Calu3 (cell line): ENCODE measurements at regions not wholly inside any gene's neighbourhood (a gene's known extent, or its start where the extent isn't known, plus 50 kb on each side); places are given as distances from the start of the nearest gene placed in this dataset.

Experiments
- BruUV-seq: library from RNA; stranded (reverse); fragments of 400-500 nt; replicated peaks from 2 replicates; lab custom pipeline; 2021; lab: Mats Ljungman, UMichigan
- CTCF ChIA-PET: fragments of 300-600 bp; sonication (Branson Sonifier 250); formaldehyde crosslinking; loops from one replicate; lab custom pipeline; 2022; ENCODE audit warnings: antibody characterized with exemption; lab: Charles Lee
- DNase-seq: peaks from one replicate; pipeline ENCODE4 v3.0.0; 2022
- H3K27ac Mint-ChIP-seq: one replicate; pipeline ENCODE4 v1.8.0; 2022; ENCODE audit warnings: mixed read lengths; ENCODE audit not compliant: unreplicated experiment
- H3K27me3 Mint-ChIP-seq: one replicate; pipeline ENCODE4 v1.8.0; 2022; ENCODE audit warnings: mixed read lengths; ENCODE audit not compliant: unreplicated experiment
- H3K36me3 Mint-ChIP-seq: one replicate; pipeline ENCODE4 v1.8.0; 2022; ENCODE audit warnings: mild to moderate bottlenecking, moderate library complexity, mixed read lengths; ENCODE audit not compliant: insufficient read depth, unreplicated experiment
- H3K4me1 Mint-ChIP-seq: one replicate; pipeline ENCODE4 v1.8.0; 2022; ENCODE audit warnings: mild to moderate bottlenecking, low read depth, mixed read lengths; ENCODE audit not compliant: unreplicated experiment
- H3K4me3 Mint-ChIP-seq: one replicate; pipeline ENCODE4 v1.8.0; 2022; ENCODE audit warnings: mild to moderate bottlenecking, low read depth, moderate library complexity, mixed read lengths; ENCODE audit not compliant: unreplicated experiment
- H3K9me3 Mint-ChIP-seq: one replicate; pipeline ENCODE4 v1.8.0; 2022; ENCODE audit warnings: low read depth, mixed read lengths; ENCODE audit not compliant: unreplicated experiment
- intact Hi-C: fragments of 100-400 bp; cut with micrococcal nuclease; formaldehyde crosslinking; loops from one replicate; pipeline ENCODE4 v1.10.0; 2022; ENCODE audit not compliant: unreplicated experiment
- TF ChIP-seq, protein P1 (sequence below): fragments of 200-600 bp; IDR thresholded peaks from one replicate; pipeline ENCODE4 v1.8.0; 2022; ENCODE audit warnings: antibody characterized with exemption; ENCODE audit not compliant: unreplicated experiment

DNA sequence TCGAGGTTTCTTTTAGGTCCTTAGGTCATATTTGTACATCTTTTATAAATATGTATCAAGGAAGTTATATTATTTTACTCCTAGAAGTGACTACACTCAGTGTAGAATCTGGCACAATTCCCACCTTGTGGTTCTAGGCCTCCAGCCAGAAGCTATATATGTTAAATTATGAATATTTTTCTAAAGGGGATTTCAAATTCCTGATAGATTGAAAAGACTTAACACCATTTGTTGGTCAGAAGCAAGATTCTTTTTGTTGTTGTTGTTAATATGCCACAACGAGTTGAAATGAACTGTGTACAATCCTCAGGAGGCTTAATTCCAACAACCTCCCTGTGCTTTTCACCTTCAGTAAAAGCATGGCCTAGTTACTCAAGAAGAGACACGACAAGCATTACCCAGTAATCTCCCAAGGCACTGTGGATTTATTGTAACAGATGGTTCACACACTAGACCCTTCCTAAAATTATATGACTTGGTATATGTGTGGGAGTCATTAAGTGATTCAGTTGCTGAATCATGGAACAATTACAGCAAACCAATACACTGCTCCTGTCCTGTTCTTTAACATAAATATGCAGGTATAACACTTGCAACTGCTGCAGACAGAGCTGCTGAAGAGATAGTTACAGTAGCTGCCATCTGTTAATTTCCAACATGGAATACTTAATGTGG, 964.4 kb upstream of the GOT2 start:
- DNase-seq: no peak
- no peak overlapping the region for H3K27ac Mint-ChIP-seq
- TF ChIP-seq, protein P1, sequence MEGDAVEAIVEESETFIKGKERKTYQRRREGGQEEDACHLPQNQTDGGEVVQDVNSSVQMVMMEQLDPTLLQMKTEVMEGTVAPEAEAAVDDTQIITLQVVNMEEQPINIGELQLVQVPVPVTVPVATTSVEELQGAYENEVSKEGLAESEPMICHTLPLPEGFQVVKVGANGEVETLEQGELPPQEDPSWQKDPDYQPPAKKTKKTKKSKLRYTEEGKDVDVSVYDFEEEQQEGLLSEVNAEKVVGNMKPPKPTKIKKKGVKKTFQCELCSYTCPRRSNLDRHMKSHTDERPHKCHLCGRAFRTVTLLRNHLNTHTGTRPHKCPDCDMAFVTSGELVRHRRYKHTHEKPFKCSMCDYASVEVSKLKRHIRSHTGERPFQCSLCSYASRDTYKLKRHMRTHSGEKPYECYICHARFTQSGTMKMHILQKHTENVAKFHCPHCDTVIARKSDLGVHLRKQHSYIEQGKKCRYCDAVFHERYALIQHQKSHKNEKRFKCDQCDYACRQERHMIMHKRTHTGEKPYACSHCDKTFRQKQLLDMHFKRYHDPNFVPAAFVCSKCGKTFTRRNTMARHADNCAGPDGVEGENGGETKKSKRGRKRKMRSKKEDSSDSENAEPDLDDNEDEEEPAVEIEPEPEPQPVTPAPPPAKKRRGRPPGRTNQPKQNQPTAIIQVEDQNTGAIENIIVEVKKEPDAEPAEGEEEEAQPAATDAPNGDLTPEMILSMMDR: no peak
- H3K36me3 Mint-ChIP-seq: no peaks in the 10 kb centered on the region
- BruUV-seq: no TSS peak
- H3K4me3 Mint-ChIP-seq: no peak overlapping the region
- intact Hi-C loops: no loop called here
- peaks cover 5% of the 10 kb centered on the region for H3K9me3 Mint-ChIP-seq
- no peaks in the 10 kb centered on the region for H3K27me3 Mint-ChIP-seq
- CTCF ChIA-PET: no interaction called here
- no peaks in the 10 kb centered on the region for H3K4me1 Mint-ChIP-seq

DNA sequence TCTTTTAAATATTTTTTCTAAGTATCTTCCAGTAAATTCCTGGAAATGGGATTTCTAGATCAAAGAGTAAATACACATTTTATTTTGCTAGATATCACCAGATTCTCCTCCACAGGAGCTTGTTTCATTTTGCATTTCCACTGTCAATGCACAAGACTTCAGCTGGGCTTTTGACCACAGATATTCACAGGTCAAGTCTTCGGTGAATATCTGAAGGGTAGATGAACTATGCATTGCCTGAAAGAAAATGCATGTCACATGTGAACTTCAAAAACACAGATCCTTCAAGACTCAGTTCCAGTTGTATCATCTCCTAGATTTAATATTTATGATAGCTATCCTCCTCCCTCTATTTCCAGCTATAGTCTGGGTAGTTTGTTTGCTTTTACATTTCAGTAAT, 963.6 kb upstream of the GOT2 start:
- intact Hi-C loops: no loop called here
- Mint-ChIP-seq H3K27me3 (no peaks in the 10 kb centered on the region), H3K4me1 (no peaks in the 10 kb centered on the region), H3K4me3 (no peak overlapping the region), H3K36me3 (no peaks in the 10 kb centered on the region), H3K27ac (no peak overlapping the region), H3K9me3 (peaks cover 5% of the 10 kb centered on the region)
- TF ChIP-seq, protein P1: no peak
- DNase-seq: no peak
- CTCF ChIA-PET: no interaction called here
- BruUV-seq: no TSS peak

DNA sequence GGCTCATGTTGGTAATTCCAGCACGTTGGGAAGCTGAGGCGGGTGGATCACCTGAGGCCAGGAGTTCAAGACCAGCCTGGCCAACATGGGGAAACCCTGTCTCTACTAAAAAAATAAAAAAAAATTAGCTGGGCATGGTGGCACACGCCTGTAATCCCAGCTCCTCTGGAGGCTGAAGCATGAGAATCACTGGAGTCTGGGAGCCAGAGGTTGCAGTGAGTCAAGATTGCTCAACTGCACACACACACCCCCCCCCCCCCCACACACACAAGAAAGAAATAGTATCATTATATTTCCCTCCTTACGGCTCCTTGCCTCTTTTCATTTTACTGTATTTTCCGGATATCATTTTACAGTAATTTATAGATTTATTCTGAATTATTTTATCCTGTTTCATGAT, 963.1 kb upstream of the GOT2 start:
- intact Hi-C loops: no loop called here
- H3K9me3 Mint-ChIP-seq: peaks cover 5% of the 10 kb centered on the region
- H3K4me1 Mint-ChIP-seq: no peaks in the 10 kb centered on the region
- no TSS peak for BruUV-seq
- TF ChIP-seq, protein P1: no peak
- DNase-seq: no peak
- H3K4me3 Mint-ChIP-seq: no peak overlapping the region
- CTCF ChIA-PET: no interaction called here
- H3K36me3 Mint-ChIP-seq: no peaks in the 10 kb centered on the region
- no peak overlapping the region for H3K27ac Mint-ChIP-seq
- H3K27me3 Mint-ChIP-seq: no peaks in the 10 kb centered on the region

DNA sequence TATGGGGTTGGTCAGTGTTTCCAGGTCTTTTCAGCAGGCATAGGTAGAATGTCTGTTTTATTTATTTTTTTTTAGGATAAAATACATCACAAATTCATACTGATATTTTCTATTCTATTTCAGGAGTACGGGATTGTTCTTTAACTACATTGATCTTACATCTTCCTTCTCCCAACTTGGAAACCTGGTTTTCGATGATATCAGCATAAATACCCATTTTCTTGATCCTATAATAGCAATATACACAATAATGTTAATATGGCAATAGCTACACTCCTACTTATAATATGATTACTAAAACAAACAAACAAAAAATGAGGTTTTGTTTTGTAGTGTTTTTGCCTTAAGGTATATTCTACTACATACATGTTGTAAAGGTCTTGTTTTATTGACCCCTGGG, 962.4 kb upstream of the GOT2 start:
- Mint-ChIP-seq H3K9me3 (peaks cover 7% of the 10 kb centered on the region), H3K27me3 (no peaks in the 10 kb centered on the region), H3K36me3 (no peaks in the 10 kb centered on the region), H3K27ac (no peak overlapping the region), H3K4me1 (no peaks in the 10 kb centered on the region), H3K4me3 (no peak overlapping the region)
- TF ChIP-seq, protein P1: no peak
- CTCF ChIA-PET: no interaction called here
- DNase-seq: no peak
- no TSS peak for BruUV-seq
- intact Hi-C loops: no loop called here
